Cerebellar nuclear complex (tissue), 1 donor: ENCODE measurements at regions not wholly inside any gene's neighbourhood (a gene's known extent, or its start where the extent isn't known, plus 50 kb on each side); places are given as distances from the start of the nearest gene placed in this dataset.

ENCODE experiments used
- DNase-seq, 2 experiments: peaks; one replicate each; lab custom pipeline; 2025; lab: John Stamatoyannopoulos, UW

- DNase-seq: no peak
Observed at GRCh38 chr14:22047115-22047514, 373.5 kb upstream of the OR4E1 start.

- no peak for DNase-seq
Observed at GRCh38 chr14:22046063-22046462, 372.4 kb upstream of the OR4E1 start.

- DNase-seq: no peak
Observed at GRCh38 chr14:22044193-22044592, 370.6 kb upstream of the OR4E1 start.

GRCh38 chr14:22040781-22041125 lies 367.1 kb upstream of the OR4E1 start:
- DNase-seq: no peak

GRCh38 chr14:22039938-22040780 lies 366.5 kb upstream of the OR4E1 start:
- no peak for DNase-seq

GRCh38 chr14:22036541-22037239 lies 363.1 kb upstream of the OR4E1 start:
- no peak for DNase-seq

- no peak for DNase-seq
Observed at GRCh38 chr14:22026527-22026926, 352.9 kb upstream of the OR4E1 start.

GRCh38 chr14:22025879-22026278 lies 352.3 kb upstream of the OR4E1 start:
- DNase-seq: no peak

GRCh38 chr14:22024137-22024536 lies 350.5 kb upstream of the OR4E1 start:
- DNase-seq: no peak

- DNase-seq: no peak
Observed at GRCh38 chr14:22018890-22019289, 345.3 kb upstream of the OR4E1 start.

GRCh38 chr14:22012452-22012851 lies 338.8 kb upstream of the OR4E1 start:
- no peak for DNase-seq

- DNase-seq: no peak
Observed at GRCh38 chr14:22011253-22011642, 337.6 kb upstream of the OR4E1 start.

GRCh38 chr14:22010545-22011252 lies 337.1 kb upstream of the OR4E1 start:
- DNase-seq: no peak

- no peak for DNase-seq
Observed at GRCh38 chr14:22008766-22009165, 335.1 kb upstream of the OR4E1 start.

- no peak for DNase-seq
Observed at GRCh38 chr14:22007784-22008412, 334.3 kb upstream of the OR4E1 start.

GRCh38 chr14:22007363-22007762 lies 333.7 kb upstream of the OR4E1 start:
- no peak for DNase-seq

- no peak for DNase-seq
Observed at GRCh38 chr14:22003461-22003860, 329.8 kb upstream of the OR4E1 start.

GRCh38 chr14:22002860-22003284 lies 329.3 kb upstream of the OR4E1 start:
- no peak for DNase-seq

GRCh38 chr14:21999402-21999801 lies 325.8 kb upstream of the OR4E1 start:
- no peak for DNase-seq

- no peak for DNase-seq
Observed at GRCh38 chr14:21997300-21997699, 323.7 kb upstream of the OR4E1 start.

GRCh38 chr14:21995332-21995731 lies 321.7 kb upstream of the OR4E1 start:
- DNase-seq: no peak

- DNase-seq: no peak
Observed at GRCh38 chr14:21993837-21994236, 320.2 kb upstream of the OR4E1 start.
